Heart right ventricle (tissue), 16 donors: ENCODE measurements at regions not wholly inside any gene's neighbourhood (a gene's known extent, or its start where the extent isn't known, plus 50 kb on each side); places are given as distances from the start of the nearest gene placed in this dataset.

Experiments used
- ATAC-seq, 8 donors: fragments of 200-7000 bp; cut with Tn5 transposase; one replicate each; pipeline ENCODE4 v1.9.1; 2020; ENCODE audit warnings: mild to moderate bottlenecking in 8 of 8, moderate library complexity in 8 of 8, moderate number of reproducible peaks in 1 of 8
- DNase-seq, 2 donors: peaks; one replicate each; pipeline ENCODE4 v3.0.0-alpha.2; 2020
- H3K27ac ChIP-seq, 10 donors: fragments of 200-600 bp; sonication (generic) in 2 of 10; one replicate each; pipeline versions ENCODE4 v1.5.0 to v1.8.0; 2020 to 2022; ENCODE audit warnings: mild to moderate bottlenecking in 3 of 10
- H3K27me3 ChIP-seq, 7 donors: fragments of 200-600 bp; one replicate each; pipeline ENCODE4 v1.8.0; 2021 to 2022; ENCODE audit warnings: mild to moderate bottlenecking in 2 of 7
- H3K36me3 ChIP-seq, 9 donors: fragments of 200-600 bp; sonication (generic) in 1 of 9; one replicate each; pipeline versions ENCODE4 v1.5.0 to v1.8.0; 2020 to 2022; ENCODE audit warnings: mild to moderate bottlenecking in 2 of 9
- H3K4me1 ChIP-seq, 9 donors: fragments of 200-600 bp; sonication (generic) in 1 of 9; one replicate each; pipeline versions ENCODE4 v1.5.0 to v1.8.0; 2020 to 2022; ENCODE audit warnings: mild to moderate bottlenecking in 4 of 9
- H3K4me3 ChIP-seq, 10 donors: fragments of 200-600 bp; sonication (generic) in 2 of 10; one replicate each; pipeline versions ENCODE4 v1.5.0 to v1.8.0; 2020 to 2022; ENCODE audit warnings: mild to moderate bottlenecking in 7 of 10, moderate library complexity in 2 of 10
- H3K9me3 ChIP-seq, 11 donors: fragments of 200-600 bp in 10 of 11; sonication (generic) in 2 of 11; one replicate each; pipeline versions ENCODE4 v1.5.0 to v1.8.0; 2013 to 2022; ENCODE audit warnings: mild to moderate bottlenecking in 2 of 11, control low read depth in 1 of 11, moderate library complexity in 1 of 11
- CTCF ChIP-seq, 9 donors: fragments of 200-600 bp; sonication (generic) in 2 of 9; IDR thresholded peaks; one replicate each; pipeline versions ENCODE4 v1.5.0 to v1.8.0; 2021 to 2022; ENCODE audit warnings: antibody characterized with exemption in 9 of 9, mild to moderate bottlenecking in 5 of 9, moderate library complexity in 1 of 9
- whole genome bisulfite sequencing, 2 donors: extraction: QIAGEN DNeasy Blood & Tissue Kit; methylation state at CpG; one replicate each; pipeline ENCODE4 v1.1.7; 2013; ENCODE audit warnings: inconsistent platforms in 1 of 2; 5-methylcytosine and 5-hydroxymethylcytosine counted together
- intact Hi-C, 10 donors: fragments of 100-400 bp; cut with DNase I; formaldehyde crosslinking; loops; one replicate each; pipeline versions ENCODE4 v1.11.1 to v1.14.2; 2022
- donor health status: Arrhythmogenic right ventricular cardiomyopathy.
- donor health status: ischemic (EF 13 %, LVEDD 7.1; RV severe dilation, severe dysfunction).
- donor health status: healthy with polysubstance abuse.
- donor health status: DM: no; HTN: yes; CAD: no.
- donor health status: DM: no; HTN: no; CAD: no.
- donor health status: ischemic (EF 25% LVEDD 6.9; RV normal size, moderate dysfunction).
- donor health status: ischemic (EF 25% LVEDD 5.7; RV mildly dilated, moderate dysfunction).
- donor health status: healthy.
- donor health status: DM: yes; HTN: yes; CAD: no.
- donor health status: Ischemic cardiomyopathy.
- donor health status: ischemic (EF 35%, LVEDD 5.7; RV mildly dilated, moderate dysfunction).
- donor health status: nonischemic (EF 11% LVEDD 7.7; RV severe dilation, severe dysfunction).
- donor health status: DM: yes; HTN: yes; CAD: no.
- donor health status: PGD.
- donor health status: ischemic (EF 29% LVEDD 5.4; RV normal size, mild dysfunction).
- donor health status: nonischemic (EF 23%, LVEDD 6.1; RV moderate dilation, normal function).

GRCh38 chr5:85646036-85646435, 971.7 kb upstream of the COX7C start:
- no peak for DNase-seq

GRCh38 chr5:85646641-85647040, 971.1 kb upstream of the COX7C start:
- ATAC-seq = no peak
- TF ChIP-seq CTCF (IDR thresholded peaks at IDR 0.05) = no peak
- WGBS, 2 donors = 64 to 66% methylated on average over 2 of the region's 2 CpGs
- Histone ChIP-seq H3K27me3 (no peaks in the 10 kb centered on the region), H3K27ac (no peak overlapping the region), H3K36me3 (no peaks in the 10 kb centered on the region), H3K4me1 (no peaks in the 10 kb centered on the region), H3K4me3 (peak overlapping the region in 1 of 10 donors; percentile 3), H3K9me3 (peaks cover 0 to 4% (median 0%) of the 10 kb centered on the region in 11 donors)
- no peak for DNase-seq
- intact Hi-C loops = no loop called here

More at GRCh38 chr5:85646036-85646435, 971.7 kb upstream of the COX7C start:
- 77 to 91% methylated on average over 7 of the region's 7 CpGs for WGBS, 2 donors
- Histone ChIP-seq H3K36me3 (no peaks in the 10 kb centered on the region), H3K9me3 (peaks cover 0 to 3% (median 0%) of the 10 kb centered on the region in 11 donors), H3K27ac (no peak overlapping the region), H3K4me3 (no peak overlapping the region), H3K27me3 (no peaks in the 10 kb centered on the region), H3K4me1 (no peaks in the 10 kb centered on the region)
- no peak for TF ChIP-seq CTCF (IDR thresholded peaks at IDR 0.05)
- intact Hi-C loops = no loop called here
- no peak for ATAC-seq

GRCh38 chr5:85647349-85648127, 970.2 kb upstream of the COX7C start:
- Histone ChIP-seq H3K36me3 (no peaks in the 10 kb centered on the region), H3K27ac (no peak overlapping the region), H3K27me3 (no peaks in the 10 kb centered on the region), H3K4me1 (no peaks in the 10 kb centered on the region), H3K9me3 (peaks cover 0 to 4% (median 0%) of the 10 kb centered on the region in 11 donors), H3K4me3 (no peak overlapping the region)
- intact Hi-C loops = no loop called here
- ATAC-seq = no peak
- 81 to 88% methylated on average over 25 of the region's 25 CpGs for WGBS, 2 donors
- DNase-seq = no peak
- no peak for TF ChIP-seq CTCF (IDR thresholded peaks at IDR 0.05)

GRCh38 chr5:85648495-85648894, 969.2 kb upstream of the COX7C start:
- no peaks in the 10 kb centered on the region for H3K4me1 ChIP-seq
- no peaks in the 10 kb centered on the region for H3K36me3 ChIP-seq
- H3K9me3 ChIP-seq = peaks cover 0 to 4% (median 0%) of the 10 kb centered on the region in 11 donors
- no peaks in the 10 kb centered on the region for H3K27me3 ChIP-seq
- H3K27ac ChIP-seq = no peak overlapping the region
- no peak overlapping the region for H3K4me3 ChIP-seq
- ATAC-seq (no peak), DNase-seq (no peak)
- intact Hi-C loops = no loop called here
- TF ChIP-seq CTCF (IDR thresholded peaks at IDR 0.05) = no peak
- 62 to 64% methylated on average over 4 of the region's 4 CpGs for WGBS, 2 donors
